A549 (cell line): ENCODE measurements at regions not wholly inside any gene's neighbourhood (a gene's known extent, or its start where the extent isn't known, plus 50 kb on each side); places are given as distances from the start of the nearest gene placed in this dataset.

ENCODE experiments used
- ATAC-seq, 2 experiments: fragments of 200-7000 bp in 1 of 2; fragments of >200 bp in 1 of 2; cut with Nextera tagmentation in 1 of 2; cut with Tn5 transposase in 1 of 2; 3 replicates each; pipeline versions ENCODE4 v1.8.0 to v1.9.1; 2018 to 2020; ENCODE audit warnings: mild to moderate bottlenecking in 1 of 2, moderate library complexity in 1 of 2
- CTCF ChIA-PET: fragments of 300-600 bp; sonication (Branson Sonifier 250); formaldehyde crosslinking; extraction: SDS; loops from one replicate; lab custom pipeline; 2021; ENCODE audit warnings: antibody characterized with exemption, inconsistent platforms; lab: Yijun Ruan, JAX
- POLR2A ChIA-PET: fragments of 350-600 bp; formaldehyde crosslinking; extraction: SDS; loops from one replicate; lab custom pipeline; 2021; ENCODE audit warnings: antibody characterized with exemption, inconsistent platforms; lab: Yijun Ruan, JAX
- DNase-seq, 2 experiments: peaks; one replicate each; pipeline versions ENCODE4 v3.0.0 to v3.0.0-alpha.2; 2011 to 2016; ENCODE audit warnings: low read depth in 1 of 2, low spot score in 1 of 2
- FAIRE-seq: peaks from 2 replicates; lab custom pipeline; 2011; peaks lifted over from hg19 to GRCh38; lab: Jason Lieb, UNC
- H3K27ac ChIP-seq, 2 experiments: fragments of >200 bp; sonication (Bioruptor Twin); formaldehyde crosslinking; 3 replicates each; pipeline ENCODE4 v1.5.1; 2016 to 2017
- H3K4me1 ChIP-seq: fragments of >200 bp; sonication (Bioruptor Twin); formaldehyde crosslinking; 3 replicates; pipeline ENCODE4 v1.6.1; 2016
- H3K4me2 ChIP-seq: fragments of >200 bp; sonication (Bioruptor Twin); formaldehyde crosslinking; 3 replicates; pipeline ENCODE4 v1.6.1; 2016
- H3K4me3 ChIP-seq: fragments of >200 bp; sonication (Bioruptor Twin); formaldehyde crosslinking; 3 replicates; pipeline ENCODE4 v1.5.1; 2016
- H3K9me3 ChIP-seq: fragments of >200 bp; sonication (Bioruptor Twin); formaldehyde crosslinking; 3 replicates; pipeline ENCODE4 v1.6.1; 2016
- CBX8 ChIP-seq: fragments of 200-600 bp; sonication (generic); IDR thresholded peaks from 2 replicates; pipeline ENCODE4 v1.6.1; 2016
- CHD2 ChIP-seq: fragments of 150-350 bp; IDR thresholded peaks from 2 replicates; pipeline ENCODE4 v1.6.1; 2014; ENCODE audit warnings: low read length; ENCODE audit not compliant: partially characterized antibody
- EHF ChIP-seq: fragments of 250-450 bp; sonication (Bioruptor Pico); IDR thresholded peaks from 2 replicates; pipeline ENCODE4 v1.5.0; 2020; ENCODE audit warnings: mild to moderate bottlenecking
- EP300 ChIP-seq, 2 experiments: fragments of >200 bp; sonication (Bioruptor Twin); formaldehyde crosslinking; IDR thresholded peaks; 2 replicates in 1 of 2; 3 replicates in 1 of 2; pipeline ENCODE4 v1.6.1; 2016 to 2017
- ESRRA ChIP-seq: fragments of 150-350 bp; IDR thresholded peaks from 2 replicates; pipeline ENCODE4 v1.6.1; 2014; ENCODE audit warnings: mild to moderate bottlenecking, low read length, borderline replicate concordance
- HEYL ChIP-seq: fragments of 250-450 bp; sonication (Bioruptor Pico); IDR thresholded peaks from 2 replicates; pipeline ENCODE4 v1.8.0; 2021; ENCODE audit warnings: mild to moderate bottlenecking, moderate library complexity
- HOXA7 ChIP-seq: fragments of 250-450 bp; sonication (Bioruptor Pico); IDR thresholded peaks from 2 replicates; pipeline ENCODE4 v1.5.0; 2020; ENCODE audit warnings: mild to moderate bottlenecking, moderate library complexity
- MAFK ChIP-seq: fragments of 450-650 bp; IDR thresholded peaks from 2 replicates; pipeline ENCODE4 v1.6.1; 2014; ENCODE audit not compliant: partially characterized antibody
- MAX ChIP-seq: IDR thresholded peaks from 2 replicates; pipeline ENCODE4 v1.6.1; 2012
- NFE2L2 ChIP-seq: fragments of 150-350 bp; conservative IDR thresholded peaks from 2 replicates; pipeline ENCODE4 v1.6.1; 2014; ENCODE audit warnings: low read length
- NPAS2 ChIP-seq: fragments of 250-450 bp; sonication (Bioruptor Pico); IDR thresholded peaks from 2 replicates; pipeline ENCODE4 v1.8.0; 2022; ENCODE audit warnings: mild to moderate bottlenecking, moderate library complexity, borderline replicate concordance
- USF2 ChIP-seq: fragments of 450-650 bp; IDR thresholded peaks from 2 replicates; pipeline ENCODE4 v1.6.1; 2014; ENCODE audit warnings: antibody characterized with exemption
- ZFP36 ChIP-seq: fragments of 450-650 bp; IDR thresholded peaks from 2 replicates; pipeline ENCODE4 v1.6.1; 2014; ENCODE audit warnings: borderline replicate concordance; ENCODE audit not compliant: partially characterized antibody
- WGBS: methylation state at CpG from one replicate; pipeline ENCODE4 v1.1.6; 2017; ENCODE audit errors: missing lambda C conversion rate; 5-methylcytosine and 5-hydroxymethylcytosine counted together
- TF ChIP-seq, protein P1 (sequence below): fragments of 200-600 bp; sonication (generic); IDR thresholded peaks from 2 replicates; pipeline ENCODE4 v1.6.1; 2016; ENCODE audit warnings: antibody characterized with exemption, mild to moderate bottlenecking, moderate library complexity
- TF ChIP-seq, protein P2 (sequence below): fragments of >200 bp; sonication (Bioruptor Twin); formaldehyde crosslinking; IDR thresholded peaks from 2 replicates; pipeline ENCODE4 v1.6.1; 2016

- CTCF ChIA-PET, result interaction anchor here (0.8 to 2.1 kb wide), 2 partner anchors 9 to 10 kb away, joined by 3 to 6 read pairs; no protein-coding TSS in a partner anchor
- WGBS, result 56% methylated on average over 4 of the region's 4 CpGs
- DNase-seq (no peak), FAIRE-seq (no peak), ATAC-seq (no peak)
- Histone ChIP-seq H3K4me2 (no peak overlapping the region), H3K27ac (no peak overlapping the region), H3K4me1 (no peaks in the 10 kb centered on the region), H3K4me3 (no peak overlapping the region), H3K9me3 (peaks cover 9% of the 10 kb centered on the region; the same call in 2 of the 3 replicates)
- POLR2A ChIA-PET, result no interaction called here
- TF ChIP-seq EP300 (IDR thresholded peaks at IDR 0.05) (no peak), HEYL (CRISPR knock-in tag) (no peak), NPAS2 (no peak), USF2 (no peak), MAX (no peak), MAFK (no peak), CHD2 (no peak), NFE2L2 (no peak), CBX8 (no peak)
- TF ChIP-seq, protein P1, sequence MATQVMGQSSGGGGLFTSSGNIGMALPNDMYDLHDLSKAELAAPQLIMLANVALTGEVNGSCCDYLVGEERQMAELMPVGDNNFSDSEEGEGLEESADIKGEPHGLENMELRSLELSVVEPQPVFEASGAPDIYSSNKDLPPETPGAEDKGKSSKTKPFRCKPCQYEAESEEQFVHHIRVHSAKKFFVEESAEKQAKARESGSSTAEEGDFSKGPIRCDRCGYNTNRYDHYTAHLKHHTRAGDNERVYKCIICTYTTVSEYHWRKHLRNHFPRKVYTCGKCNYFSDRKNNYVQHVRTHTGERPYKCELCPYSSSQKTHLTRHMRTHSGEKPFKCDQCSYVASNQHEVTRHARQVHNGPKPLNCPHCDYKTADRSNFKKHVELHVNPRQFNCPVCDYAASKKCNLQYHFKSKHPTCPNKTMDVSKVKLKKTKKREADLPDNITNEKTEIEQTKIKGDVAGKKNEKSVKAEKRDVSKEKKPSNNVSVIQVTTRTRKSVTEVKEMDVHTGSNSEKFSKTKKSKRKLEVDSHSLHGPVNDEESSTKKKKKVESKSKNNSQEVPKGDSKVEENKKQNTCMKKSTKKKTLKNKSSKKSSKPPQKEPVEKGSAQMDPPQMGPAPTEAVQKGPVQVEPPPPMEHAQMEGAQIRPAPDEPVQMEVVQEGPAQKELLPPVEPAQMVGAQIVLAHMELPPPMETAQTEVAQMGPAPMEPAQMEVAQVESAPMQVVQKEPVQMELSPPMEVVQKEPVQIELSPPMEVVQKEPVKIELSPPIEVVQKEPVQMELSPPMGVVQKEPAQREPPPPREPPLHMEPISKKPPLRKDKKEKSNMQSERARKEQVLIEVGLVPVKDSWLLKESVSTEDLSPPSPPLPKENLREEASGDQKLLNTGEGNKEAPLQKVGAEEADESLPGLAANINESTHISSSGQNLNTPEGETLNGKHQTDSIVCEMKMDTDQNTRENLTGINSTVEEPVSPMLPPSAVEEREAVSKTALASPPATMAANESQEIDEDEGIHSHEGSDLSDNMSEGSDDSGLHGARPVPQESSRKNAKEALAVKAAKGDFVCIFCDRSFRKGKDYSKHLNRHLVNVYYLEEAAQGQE, result no peak
Measured at GRCh38 chr12:105454688-105455087, 124.2 kb downstream of the C12orf75 start.

DNA sequence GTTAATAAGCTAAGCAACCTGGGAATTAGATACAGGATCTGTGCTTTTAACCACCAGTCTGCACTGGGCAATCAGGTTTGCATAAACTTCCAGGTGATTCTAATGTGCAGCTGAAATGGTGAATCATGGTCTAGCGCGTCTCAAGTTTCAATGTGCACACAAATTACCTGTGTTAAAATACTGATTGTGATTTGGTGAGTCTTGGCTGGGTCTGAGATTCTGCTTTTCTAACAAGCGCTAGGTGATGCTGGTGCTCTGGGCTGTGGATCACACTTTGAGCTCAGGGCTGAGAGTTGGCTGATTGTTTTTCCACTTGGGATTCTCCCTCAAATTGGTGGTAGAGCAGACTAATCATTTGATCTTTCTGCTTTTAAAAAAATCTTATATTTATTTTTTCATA is 124.8 kb downstream of the C12orf75 start:
- WGBS, result 92% methylated on average over 3 of the region's 3 CpGs
- ATAC-seq (no peak), FAIRE-seq (no peak), DNase-seq (no peak)
- peaks cover 9% of the 10 kb centered on the region; the same call in 2 of the 3 replicates for H3K9me3 ChIP-seq
- TF ChIP-seq NFE2L2, result no peak
- TF ChIP-seq CHD2, result no peak
- no peak for TF ChIP-seq HOXA7 (CRISPR knock-in tag)
- TF ChIP-seq ESRRA, result no peak
- TF ChIP-seq MAFK, result no peak
- ChIA-PET CTCF (no interaction called here), POLR2A (no interaction called here)
- no peaks in the 10 kb centered on the region for H3K4me1 ChIP-seq
- no peak overlapping the region for H3K27ac ChIP-seq
- no peak overlapping the region for H3K4me2 ChIP-seq
- H3K4me3 ChIP-seq, result no peak overlapping the region

- Histone ChIP-seq H3K27ac (no peak overlapping the region), H3K4me3 (no peak overlapping the region), H3K9me3 (peaks cover 9% of the 10 kb centered on the region; the same call in 2 of the 3 replicates), H3K4me1 (no peaks in the 10 kb centered on the region), H3K4me2 (no peak overlapping the region)
- DNase-seq, result no peak
- FAIRE-seq, result no peak
- ChIA-PET CTCF (no interaction called here), POLR2A (no interaction called here)
- ATAC-seq, result no peak
- TF ChIP-seq ZFP36 (no peak), EHF (CRISPR knock-in tag) (no peak), ESRRA (no peak)
- TF ChIP-seq, protein P2, sequence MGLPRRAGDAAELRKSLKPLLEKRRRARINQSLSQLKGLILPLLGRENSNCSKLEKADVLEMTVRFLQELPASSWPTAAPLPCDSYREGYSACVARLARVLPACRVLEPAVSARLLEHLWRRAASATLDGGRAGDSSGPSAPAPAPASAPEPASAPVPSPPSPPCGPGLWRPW, result no peak
Measured at GRCh38 chr12:105457026-105457425, 126.5 kb downstream of the C12orf75 start.
